ENCODE measurements at regions not wholly inside any gene's neighbourhood (a gene's known extent, or its start where the extent isn't known, plus 50 kb on each side); places are given as distances from the start of the nearest gene placed in this dataset.

DNA sequence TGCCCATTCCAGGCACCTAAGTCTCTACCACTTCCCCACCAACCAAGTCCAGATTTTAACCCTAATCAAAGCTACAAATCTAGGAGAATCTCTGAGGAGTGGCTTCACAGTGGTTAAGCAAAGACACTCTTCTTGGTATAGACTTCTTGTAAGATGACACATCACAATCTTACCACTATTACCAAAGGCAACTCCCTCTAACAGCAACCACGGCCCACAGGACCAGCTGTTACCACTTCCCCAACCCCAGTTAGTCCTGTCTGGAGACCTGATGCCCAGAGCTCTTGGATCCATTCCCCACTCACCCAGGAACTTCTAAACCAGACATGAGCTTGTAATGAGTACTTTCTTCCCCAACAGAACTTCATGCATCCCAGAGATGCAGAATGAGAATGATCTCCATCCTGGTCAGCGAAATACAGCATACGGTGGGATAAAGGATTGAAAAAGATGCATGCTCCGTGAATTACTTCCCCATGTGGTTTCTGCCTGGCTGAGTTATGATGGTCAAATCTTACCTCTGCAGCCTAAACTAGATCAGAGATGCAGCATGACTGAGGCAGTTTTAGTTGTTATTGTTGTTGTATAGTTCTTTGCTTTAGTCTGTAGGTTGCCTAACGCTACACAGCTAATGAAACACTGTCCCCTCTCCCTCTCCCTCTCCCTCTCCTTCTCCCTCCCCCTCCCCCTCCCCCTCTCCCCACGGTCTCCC, 87.7 kb upstream of the FOXN3 start:
- H3K4me3 ChIP-seq (ENCODE audit: low read depth, low read length): no peak overlapping the region
- in situ Hi-C loops (cut with HindIII; ENCODE audit: low sequenced_read_pairs): no loop called here
- peak; percentile 33 for DNase-seq (ENCODE audit: low read depth)
- TF ChIP-seq, protein P1, sequence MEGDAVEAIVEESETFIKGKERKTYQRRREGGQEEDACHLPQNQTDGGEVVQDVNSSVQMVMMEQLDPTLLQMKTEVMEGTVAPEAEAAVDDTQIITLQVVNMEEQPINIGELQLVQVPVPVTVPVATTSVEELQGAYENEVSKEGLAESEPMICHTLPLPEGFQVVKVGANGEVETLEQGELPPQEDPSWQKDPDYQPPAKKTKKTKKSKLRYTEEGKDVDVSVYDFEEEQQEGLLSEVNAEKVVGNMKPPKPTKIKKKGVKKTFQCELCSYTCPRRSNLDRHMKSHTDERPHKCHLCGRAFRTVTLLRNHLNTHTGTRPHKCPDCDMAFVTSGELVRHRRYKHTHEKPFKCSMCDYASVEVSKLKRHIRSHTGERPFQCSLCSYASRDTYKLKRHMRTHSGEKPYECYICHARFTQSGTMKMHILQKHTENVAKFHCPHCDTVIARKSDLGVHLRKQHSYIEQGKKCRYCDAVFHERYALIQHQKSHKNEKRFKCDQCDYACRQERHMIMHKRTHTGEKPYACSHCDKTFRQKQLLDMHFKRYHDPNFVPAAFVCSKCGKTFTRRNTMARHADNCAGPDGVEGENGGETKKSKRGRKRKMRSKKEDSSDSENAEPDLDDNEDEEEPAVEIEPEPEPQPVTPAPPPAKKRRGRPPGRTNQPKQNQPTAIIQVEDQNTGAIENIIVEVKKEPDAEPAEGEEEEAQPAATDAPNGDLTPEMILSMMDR (IDR thresholded peaks at IDR 0.05; ENCODE audit: low read depth, low read length, missing control alignments): no peak

GRCh38 chr14:89504091-89504490, 87.1 kb upstream of the FOXN3 start:
- no peak for DNase-seq (ENCODE audit: low read depth)
- TF ChIP-seq, protein P1 (IDR thresholded peaks at IDR 0.05; ENCODE audit: low read depth, low read length, missing control alignments): no peak
- H3K4me3 ChIP-seq (ENCODE audit: low read depth, low read length): no peak overlapping the region
- in situ Hi-C loops (cut with HindIII; ENCODE audit: low sequenced_read_pairs): no loop called here

DNA sequence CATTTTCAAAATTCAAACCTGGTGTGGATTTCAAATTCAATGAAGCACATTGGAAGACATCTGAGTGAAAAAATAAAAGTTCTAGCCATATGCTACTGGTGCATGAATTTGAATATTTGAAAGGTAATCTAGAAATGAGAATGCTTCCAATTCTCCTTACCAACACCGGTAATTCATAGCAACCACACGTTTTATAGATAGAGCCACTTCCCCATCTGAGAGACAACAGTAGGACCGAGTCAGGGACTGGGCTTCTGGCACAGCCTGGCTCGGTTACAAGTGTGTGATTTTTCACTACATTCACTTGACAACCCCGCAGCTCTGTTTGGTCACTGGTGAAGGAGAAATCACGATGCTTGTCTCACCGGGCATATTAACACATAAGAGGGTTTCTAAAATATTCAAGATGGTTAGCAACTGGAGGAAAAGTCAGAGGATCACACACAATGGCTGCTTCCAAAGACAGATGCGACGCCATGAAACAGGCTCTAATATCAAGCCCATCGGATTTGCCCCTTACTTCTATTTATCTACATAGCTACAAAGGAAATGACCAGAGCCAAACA, 86.5 kb upstream of the FOXN3 start:
- TF ChIP-seq, protein P1 (IDR thresholded peaks at IDR 0.05; ENCODE audit: low read depth, low read length, missing control alignments): no peak
- in situ Hi-C loops (cut with HindIII; ENCODE audit: low sequenced_read_pairs): no loop called here
- H3K4me3 ChIP-seq (ENCODE audit: low read depth, low read length): no peak overlapping the region
- no peak for DNase-seq (ENCODE audit: low read depth)

- DNase-seq (ENCODE audit: low read depth): no peak
- in situ Hi-C loops (cut with HindIII; ENCODE audit: low sequenced_read_pairs): no loop called here
- no peak overlapping the region for H3K4me3 ChIP-seq (ENCODE audit: low read depth, low read length)
- TF ChIP-seq, protein P1 (IDR thresholded peaks at IDR 0.05; ENCODE audit: low read depth, low read length, missing control alignments): no peak
Measured at GRCh38 chr14:89502966-89503365, 85.9 kb upstream of the FOXN3 start.

- DNase-seq (ENCODE audit: low read depth): no peak
- no peak overlapping the region for H3K4me3 ChIP-seq (ENCODE audit: low read depth, low read length)
- TF ChIP-seq, protein P1 (IDR thresholded peaks at IDR 0.05; ENCODE audit: low read depth, low read length, missing control alignments): no peak
- in situ Hi-C loops (cut with HindIII; ENCODE audit: low sequenced_read_pairs): no loop called here
Measured at GRCh38 chr14:89501381-89501780, 84.3 kb upstream of the FOXN3 start.

DNA sequence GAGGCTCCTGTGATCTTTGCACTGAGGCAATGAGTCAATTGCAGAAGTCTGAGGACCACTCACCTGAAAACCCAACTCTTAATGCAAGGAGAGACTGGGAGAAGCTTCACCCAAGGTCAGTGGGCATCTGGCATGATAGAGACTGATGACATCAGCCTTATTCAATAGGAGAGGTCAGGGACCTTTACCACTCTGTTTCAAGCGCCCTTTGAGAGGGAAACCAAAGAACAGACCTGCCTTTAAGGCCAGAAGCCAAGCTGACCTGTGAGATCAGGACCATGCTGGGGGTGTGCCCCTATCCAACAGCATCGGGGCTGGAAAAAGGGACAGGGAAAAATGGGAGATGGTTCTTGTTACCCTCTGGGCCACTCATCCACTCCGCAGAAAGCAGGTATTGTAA, 83.3 kb upstream of the FOXN3 start:
- no peak overlapping the region for H3K4me3 ChIP-seq (ENCODE audit: low read depth, low read length)
- in situ Hi-C loops (cut with HindIII; ENCODE audit: low sequenced_read_pairs): no loop called here
- TF ChIP-seq, protein P1 (IDR thresholded peaks at IDR 0.05; ENCODE audit: low read depth, low read length, missing control alignments): no peak
- DNase-seq (ENCODE audit: low read depth): no peak
